Psoas muscle (tissue), 7 donors: ENCODE measurements at regions not wholly inside any gene's neighbourhood (a gene's known extent, or its start where the extent isn't known, plus 50 kb on each side); places are given as distances from the start of the nearest gene placed in this dataset.

ENCODE experiments used
- ATAC-seq, 4 donors: fragments of 200-7000 bp; cut with Tn5 transposase; one replicate each; pipeline ENCODE4 v1.9.1; 2020; ENCODE audit warnings: moderate library complexity in 3 of 4, mild to moderate bottlenecking in 2 of 4
- DNase-seq, 2 donors: peaks; one replicate each; pipeline ENCODE4 v3.0.0-alpha.2; 2020
- H3K27ac ChIP-seq: fragments of 200-600 bp; one replicate; pipeline ENCODE4 v1.8.0; 2022
- H3K27me3 ChIP-seq, 3 donors: fragments of 200-600 bp in 1 of 3; one replicate each; pipeline versions ENCODE4 v1.6.1 to v1.8.0; 2013 to 2022; ENCODE audit warnings: low read length in 2 of 3, mild to moderate bottlenecking in 2 of 3, moderate library complexity in 1 of 3; ENCODE audit not compliant: insufficient read depth in 3 of 3
- H3K36me3 ChIP-seq, 2 donors: fragments of 200-600 bp in 1 of 2; one replicate each; pipeline versions ENCODE4 v1.6.1 to v1.8.0; 2013 to 2022; ENCODE audit warnings: low read depth in 1 of 2, mild to moderate bottlenecking in 1 of 2, moderate library complexity in 1 of 2; ENCODE audit not compliant: insufficient read depth in 1 of 2
- H3K4me1 ChIP-seq: fragments of 200-600 bp; one replicate; pipeline ENCODE4 v1.8.0; 2022
- H3K4me3 ChIP-seq: fragments of 200-600 bp; one replicate; pipeline ENCODE4 v1.8.0; 2022; ENCODE audit warnings: mild to moderate bottlenecking
- H3K9me3 ChIP-seq: fragments of 200-600 bp; one replicate; pipeline ENCODE4 v1.8.0; 2022
- CTCF ChIP-seq: fragments of 200-600 bp; IDR thresholded peaks from one replicate; pipeline ENCODE4 v1.8.0; 2022; ENCODE audit warnings: antibody characterized with exemption
- WGBS, 3 donors: extraction: QIAGEN DNeasy Blood & Tissue Kit; methylation state at CpG; one replicate each; pipeline versions ENCODE4 v1.1.6 to v1.1.7; 2013; 5-methylcytosine and 5-hydroxymethylcytosine counted together
- intact Hi-C, 2 donors: fragments of 100-400 bp; cut with DNase I; formaldehyde crosslinking; loops; one replicate each; pipeline versions ENCODE4 v1.11.0 to v1.14.2; 2022
- donor health status: healthy with polysubstance abuse.
- donor health status: DM: no; HTN: no; CAD: no; lungs with moderate emphysema.
- donor health status: Bipolar disorder and iron deficiency.
- donor health status: healthy.
- donor health status: DM: yes; HTN: yes; CAD: no.
- donor health status: DM: no; HTN: no; CAD: no.
- donor health status: DM: yes; HTN: yes; CAD: no.

GRCh38 chr7:155911471-155912105 is 99.3 kb upstream of the SHH start:
- ATAC-seq: no peak
- no peak overlapping the region for H3K27ac ChIP-seq

GRCh38 chr7:155908385-155908784 is 96.1 kb upstream of the SHH start:
- no peaks in the 10 kb centered on the region for H3K36me3 ChIP-seq
- H3K4me3 ChIP-seq: no peak overlapping the region
- ATAC-seq (no peak), DNase-seq (peak in 1 of 2 donors; percentile 8)
- H3K4me1 ChIP-seq: no peaks in the 10 kb centered on the region
- no peak overlapping the region for H3K27ac ChIP-seq
- WGBS, 3 donors: 75 to 79% (median 78%) methylated on average over 9 of the region's 9 CpGs
- TF ChIP-seq CTCF: no peak
- peaks cover 0 to 1% (median 0%) of the 10 kb centered on the region in 3 donors for H3K27me3 ChIP-seq
- intact Hi-C loops: no loop called here
- H3K9me3 ChIP-seq: no peaks in the 10 kb centered on the region

More at GRCh38 chr7:155911471-155912105, 99.3 kb upstream of the SHH start:
- no peak for TF ChIP-seq CTCF
- 71 to 81% (median 79%) methylated on average over 7 to 8 of the region's 8 CpGs for WGBS, 3 donors
- Histone ChIP-seq H3K4me3 (no peak overlapping the region), H3K36me3 (no peaks in the 10 kb centered on the region), H3K27me3 (peaks cover 0 to 1% (median 0%) of the 10 kb centered on the region in 3 donors), H3K4me1 (no peaks in the 10 kb centered on the region), H3K9me3 (no peaks in the 10 kb centered on the region)
- intact Hi-C loops: no loop called here
- no peak for DNase-seq

GRCh38 chr7:155907450-155908200 is 95.4 kb upstream of the SHH start:
- Histone ChIP-seq H3K4me3 (no peak overlapping the region), H3K9me3 (no peaks in the 10 kb centered on the region), H3K4me1 (no peaks in the 10 kb centered on the region), H3K27ac (no peak overlapping the region), H3K27me3 (peaks cover 0 to 1% (median 0%) of the 10 kb centered on the region in 3 donors), H3K36me3 (no peaks in the 10 kb centered on the region)
- 40 to 47% (median 46%) methylated on average over 8 of the region's 8 CpGs for WGBS, 3 donors
- TF ChIP-seq CTCF: no peak
- ATAC-seq (no peak), DNase-seq (peak in 1 of 2 donors; percentile 10)
- intact Hi-C loops: no loop called here

GRCh38 chr7:155901176-155901575 is 88.9 kb upstream of the SHH start:
- no peak for TF ChIP-seq CTCF
- H3K4me1 ChIP-seq: no peaks in the 10 kb centered on the region

More at GRCh38 chr7:155901176-155901575, 88.9 kb upstream of the SHH start:
- WGBS, 3 donors: 72 to 80% (median 77%) methylated on average over 10 to 11 of the region's 11 CpGs
- Histone ChIP-seq H3K4me3 (no peak overlapping the region), H3K9me3 (no peaks in the 10 kb centered on the region), H3K27ac (no peak overlapping the region), H3K27me3 (no peaks in the 10 kb centered on the region), H3K36me3 (no peaks in the 10 kb centered on the region)
- no peak for ATAC-seq
- peak in 1 of 2 donors; percentile 30 for DNase-seq
- intact Hi-C loops: no loop called here
